HepG2 (cell line): ENCODE measurements at regions not wholly inside any gene's neighbourhood (a gene's known extent, or its start where the extent isn't known, plus 50 kb on each side); places are given as distances from the start of the nearest gene placed in this dataset.

Experiments used
- ATF4 ChIP-seq, 2 experiments: fragments of 450-650 bp in 1 of 2; sonication (generic) in 1 of 2; formaldehyde crosslinking; IDR thresholded peaks; 2 replicates each; pipeline versions ENCODE4 v1.5.0 to v1.8.0; 2020 to 2022; ENCODE audit warnings: mild to moderate bottlenecking in 1 of 2, missing genetic modification reagents in 1 of 2
- ATF7-NPFF ChIP-seq: sonication (generic); formaldehyde crosslinking; IDR thresholded peaks from 2 replicates; pipeline ENCODE4 v1.8.1; 2023; ENCODE audit warnings: mild to moderate bottlenecking, low read depth, missing genetic modification reagents, moderate library complexity
- MED8 ChIP-seq: sonication (generic); formaldehyde crosslinking; IDR thresholded peaks from 2 replicates; pipeline ENCODE4 v1.8.1; 2023; ENCODE audit warnings: mild to moderate bottlenecking, missing genetic modification reagents; ENCODE audit not compliant: insufficient replicate concordance
- POLR2AphosphoS5 ChIP-seq: IDR thresholded peaks from 2 replicates; pipeline ENCODE4 v1.6.1; 2012; ENCODE audit warnings: low read depth, low read length
- RAD21 ChIP-seq: fragments of 450-650 bp; formaldehyde crosslinking; IDR thresholded peaks from 2 replicates; pipeline ENCODE4 v1.5.0; 2020; ENCODE audit warnings: mild to moderate bottlenecking
- SMC3 ChIP-seq: IDR thresholded peaks from 2 replicates; pipeline ENCODE4 v1.6.1; 2011; ENCODE audit warnings: low read length, improper control_type of control experiment
- ZNF619 ChIP-seq: sonication (generic); formaldehyde crosslinking; IDR thresholded peaks from 2 replicates; pipeline ENCODE4 v1.4.0; 2020; ENCODE audit warnings: mild to moderate bottlenecking, missing genetic modification reagents

GRCh38 chr3:71975573-71975972, 190.6 kb upstream of the PROK2 start:
- TF ChIP-seq SMC3 = no peak
- no peak for TF ChIP-seq ATF4 (CRISPR knock-in tag; IDR thresholded peaks at IDR 0.05)
- TF ChIP-seq POLR2AphosphoS5 = no peak
- TF ChIP-seq RAD21 (CRISPR knock-in tag) = no peak
- TF ChIP-seq ATF7-NPFF (CRISPR knock-in tag) = no peak
- TF ChIP-seq MED8 (CRISPR knock-in tag) = no peak
- TF ChIP-seq ZNF619 (CRISPR knock-in tag) = no peak
